Activated naive CD4-positive, alpha-beta T cell treated with anti-CD3 and anti-CD28 coated beads for 36 hours (primary cell): ENCODE measurements at regions not wholly inside any gene's neighbourhood (a gene's known extent, or its start where the extent isn't known, plus 50 kb on each side); places are given as distances from the start of the nearest gene placed in this dataset.

Source experiments
- CTCF ChIA-PET: fragments of 350-600 bp; sonication (Branson Sonifier 250); formaldehyde crosslinking; loops from one replicate; lab custom pipeline; 2021; ENCODE audit warnings: antibody characterized with exemption; lab: Charles Lee
- DNase-seq: peaks from one replicate; pipeline ENCODE4 v3.0.0-alpha.2; 2020
- H3K27ac Mint-ChIP-seq: one replicate; pipeline ENCODE4 v1.8.0; 2021; ENCODE audit warnings: mild to moderate bottlenecking, mixed read lengths
- H3K27me3 Mint-ChIP-seq: one replicate; pipeline ENCODE4 v1.8.0; 2021; ENCODE audit warnings: low read depth, mixed read lengths
- H3K36me3 Mint-ChIP-seq: one replicate; pipeline ENCODE4 v1.8.0; 2021; ENCODE audit warnings: low read depth, mixed read lengths
- H3K4me1 Mint-ChIP-seq: one replicate; pipeline ENCODE4 v1.8.0; 2021; ENCODE audit warnings: low read depth, mixed read lengths
- H3K4me3 Mint-ChIP-seq: one replicate; pipeline ENCODE4 v1.8.0; 2021; ENCODE audit warnings: mild to moderate bottlenecking, moderate library complexity, mixed read lengths
- H3K9me3 Mint-ChIP-seq: one replicate; pipeline ENCODE4 v1.8.0; 2021; ENCODE audit warnings: mixed read lengths
- intact Hi-C: fragments of 100-400 bp; cut with micrococcal nuclease; formaldehyde crosslinking; loops from one replicate; pipeline ENCODE4 v1.15.1; 2023

GRCh38 chr22:35475545-35475944 lies 65.1 kb upstream of the RASD2 start:
- no peak for DNase-seq
- Mint-ChIP-seq H3K27ac (no peak overlapping the region), H3K27me3 (peaks cover 16% of the 10 kb centered on the region), H3K4me1 (no peaks in the 10 kb centered on the region), H3K9me3 (peaks cover 9% of the 10 kb centered on the region), H3K4me3 (no peak overlapping the region), H3K36me3 (peaks cover 8% of the 10 kb centered on the region)
- CTCF ChIA-PET: no interaction called here
- intact Hi-C loops: no loop called here

GRCh38 chr22:35476341-35476740 lies 64.3 kb upstream of the RASD2 start:
- H3K4me3 Mint-ChIP-seq: no peak overlapping the region
- DNase-seq: no peak
- H3K27me3 Mint-ChIP-seq: peaks cover 21% of the 10 kb centered on the region
- intact Hi-C loops: no loop called here
- H3K36me3 Mint-ChIP-seq: peaks cover 2% of the 10 kb centered on the region
- H3K9me3 Mint-ChIP-seq: peaks cover 3% of the 10 kb centered on the region
- no peak overlapping the region for H3K27ac Mint-ChIP-seq
- H3K4me1 Mint-ChIP-seq: peaks cover 5% of the 10 kb centered on the region
- CTCF ChIA-PET: no interaction called here

GRCh38 chr22:35477911-35478582 lies 62.6 kb upstream of the RASD2 start:
- DNase-seq: no peak
- Mint-ChIP-seq H3K4me1 (peaks cover 5% of the 10 kb centered on the region), H3K27me3 (peaks cover 22% of the 10 kb centered on the region), H3K4me3 (no peak overlapping the region), H3K27ac (no peak overlapping the region), H3K36me3 (no peaks in the 10 kb centered on the region), H3K9me3 (no peaks in the 10 kb centered on the region)
- CTCF ChIA-PET: no interaction called here
- intact Hi-C loops: no loop called here

GRCh38 chr22:35478633-35479107 lies 62.0 kb upstream of the RASD2 start:
- no peak overlapping the region for H3K27ac Mint-ChIP-seq
- DNase-seq: no peak
- CTCF ChIA-PET: no interaction called here
- intact Hi-C loops: no loop called here
- H3K4me3 Mint-ChIP-seq: no peak overlapping the region
- H3K9me3 Mint-ChIP-seq: no peaks in the 10 kb centered on the region
- H3K27me3 Mint-ChIP-seq: peaks cover 22% of the 10 kb centered on the region
- H3K36me3 Mint-ChIP-seq: no peaks in the 10 kb centered on the region
- H3K4me1 Mint-ChIP-seq: peaks cover 5% of the 10 kb centered on the region

GRCh38 chr22:35479359-35479758 lies 61.3 kb upstream of the RASD2 start:
- H3K27ac Mint-ChIP-seq: no peak overlapping the region
- no peak for DNase-seq
- H3K9me3 Mint-ChIP-seq: no peaks in the 10 kb centered on the region
- intact Hi-C loops: no loop called here
- H3K4me1 Mint-ChIP-seq: peaks cover 5% of the 10 kb centered on the region
- peaks cover 22% of the 10 kb centered on the region for H3K27me3 Mint-ChIP-seq
- no peaks in the 10 kb centered on the region for H3K36me3 Mint-ChIP-seq
- CTCF ChIA-PET: interaction anchor here (0.6 kb wide), 1 partner anchor 1100 kb away, joined by 3 read pairs; no protein-coding TSS in a partner anchor
- no peak overlapping the region for H3K4me3 Mint-ChIP-seq

- no peak overlapping the region for H3K27ac Mint-ChIP-seq
- H3K27me3 Mint-ChIP-seq: peaks cover 22% of the 10 kb centered on the region
- no peaks in the 10 kb centered on the region for H3K9me3 Mint-ChIP-seq
- intact Hi-C loops: no loop called here
- CTCF ChIA-PET: interaction anchor here (0.6 to 0.9 kb wide), 2 partner anchors 103 to 1099 kb away, joined by 3 read pairs; no protein-coding TSS in a partner anchor
- H3K4me3 Mint-ChIP-seq: no peak overlapping the region
- DNase-seq: no peak
- peaks cover 5% of the 10 kb centered on the region for H3K4me1 Mint-ChIP-seq
- no peaks in the 10 kb centered on the region for H3K36me3 Mint-ChIP-seq
Measured at GRCh38 chr22:35479985-35480550, 60.6 kb upstream of the RASD2 start.

- Mint-ChIP-seq H3K4me3 (no peak overlapping the region), H3K27me3 (peaks cover 22% of the 10 kb centered on the region), H3K4me1 (peaks cover 5% of the 10 kb centered on the region), H3K9me3 (no peaks in the 10 kb centered on the region), H3K27ac (no peak overlapping the region), H3K36me3 (no peaks in the 10 kb centered on the region)
- DNase-seq: no peak
- intact Hi-C loops: no loop called here
- CTCF ChIA-PET: interaction anchor here (0.9 kb wide), 1 partner anchor 103 kb away, joined by 3 read pairs; no protein-coding TSS in a partner anchor
Measured at GRCh38 chr22:35480627-35481550, 59.7 kb upstream of the RASD2 start.

- intact Hi-C loops: no loop called here
- Mint-ChIP-seq H3K4me3 (no peak overlapping the region), H3K27ac (no peak overlapping the region), H3K27me3 (peaks cover 17% of the 10 kb centered on the region), H3K4me1 (peaks cover 5% of the 10 kb centered on the region), H3K36me3 (no peaks in the 10 kb centered on the region), H3K9me3 (no peaks in the 10 kb centered on the region)
- CTCF ChIA-PET: no interaction called here
- DNase-seq: no peak
Measured at GRCh38 chr22:35482311-35482710, 58.3 kb upstream of the RASD2 start.

- no peak for DNase-seq
- H3K4me1 Mint-ChIP-seq: peaks cover 5% of the 10 kb centered on the region
- no peak overlapping the region for H3K4me3 Mint-ChIP-seq
- H3K27me3 Mint-ChIP-seq: peaks cover 16% of the 10 kb centered on the region
- intact Hi-C loops: no loop called here
- H3K27ac Mint-ChIP-seq: no peak overlapping the region
- CTCF ChIA-PET: interaction anchor here (0.7 kb wide), 1 partner anchor 74 kb away, joined by 3 read pairs; no protein-coding TSS in a partner anchor
- H3K36me3 Mint-ChIP-seq: no peaks in the 10 kb centered on the region
- H3K9me3 Mint-ChIP-seq: no peaks in the 10 kb centered on the region
Measured at GRCh38 chr22:35482974-35483373, 57.7 kb upstream of the RASD2 start.

GRCh38 chr22:35483730-35484129 lies 56.9 kb upstream of the RASD2 start:
- Mint-ChIP-seq H3K36me3 (no peaks in the 10 kb centered on the region), H3K4me3 (no peak overlapping the region), H3K27me3 (peaks cover 10% of the 10 kb centered on the region), H3K27ac (no peak overlapping the region), H3K4me1 (peaks cover 5% of the 10 kb centered on the region), H3K9me3 (no peaks in the 10 kb centered on the region)
- no peak for DNase-seq
- CTCF ChIA-PET: interaction anchor here (0.7 kb wide), 1 partner anchor 75 kb away, joined by 3 read pairs; no protein-coding TSS in a partner anchor
- intact Hi-C loops: no loop called here

GRCh38 chr22:35484651-35485556 lies 55.7 kb upstream of the RASD2 start:
- Mint-ChIP-seq H3K27ac (no peak overlapping the region), H3K4me1 (peaks cover 5% of the 10 kb centered on the region), H3K36me3 (no peaks in the 10 kb centered on the region), H3K9me3 (no peaks in the 10 kb centered on the region), H3K27me3 (peaks cover 8% of the 10 kb centered on the region), H3K4me3 (no peak overlapping the region)
- CTCF ChIA-PET: no interaction called here
- DNase-seq: no peak
- intact Hi-C loops: no loop called here
